Medulla oblongata (tissue), 1 donor: ENCODE measurements at regions not wholly inside any gene's neighbourhood (a gene's known extent, or its start where the extent isn't known, plus 50 kb on each side); places are given as distances from the start of the nearest gene placed in this dataset.
A peak's percentile ranks its signal among the peaks of the same experiment; 100 is the strongest.

ENCODE experiments used
- DNase-seq: peaks from one replicate; pipeline ENCODE4 v3.0.0-alpha.2; 2015; ENCODE audit errors: extremely low spot score

- DNase-seq: no peak
These were observed 70.5 kb upstream of the WNT11 start for GRCh38 chr11:76276781-76277155.

GRCh38 chr11:76276046-76276780, 69.9 kb upstream of the WNT11 start:
- no peak for DNase-seq

- DNase-seq: no peak
These were observed 69.1 kb upstream of the WNT11 start for GRCh38 chr11:76275446-76275845.

GRCh38 chr11:76271068-76271467, 64.8 kb upstream of the WNT11 start:
- DNase-seq: no peak

GRCh38 chr11:76270389-76270788, 64.1 kb upstream of the WNT11 start:
- DNase-seq: no peak

GRCh38 chr11:76269661-76270261, 63.5 kb upstream of the WNT11 start:
- DNase-seq: no peak

- no peak for DNase-seq
These were observed 62.9 kb upstream of the WNT11 start for GRCh38 chr11:76269247-76269646.

- no peak for DNase-seq
These were observed 62.2 kb upstream of the WNT11 start for GRCh38 chr11:76268498-76268897.

- DNase-seq: no peak
These were observed 61.3 kb upstream of the WNT11 start for GRCh38 chr11:76267556-76267955.

GRCh38 chr11:76266286-76267100, 60.2 kb upstream of the WNT11 start:
- DNase-seq: no peak

- no peak for DNase-seq
These were observed 59.5 kb upstream of the WNT11 start for GRCh38 chr11:76265771-76266241.

- peak; percentile 57 for DNase-seq
These were observed 57.4 kb upstream of the WNT11 start for GRCh38 chr11:76263657-76264056.

- DNase-seq: peak; percentile 61
These were observed 56.9 kb upstream of the WNT11 start for GRCh38 chr11:76263166-76263565.

- no peak for DNase-seq
These were observed 54.1 kb upstream of the WNT11 start for GRCh38 chr11:76260296-76260925.

GRCh38 chr11:76259299-76259908, 53.1 kb upstream of the WNT11 start:
- DNase-seq: no peak

GRCh38 chr11:76257074-76257719, 50.9 kb upstream of the WNT11 start:
- DNase-seq: no peak

- no peak for DNase-seq
These were observed 50.1 kb upstream of the WNT11 start for GRCh38 chr11:76256448-76256847.
